ENCODE measurements at regions not wholly inside any gene's neighbourhood (a gene's known extent, or its start where the extent isn't known, plus 50 kb on each side); places are given as distances from the start of the nearest gene placed in this dataset.

DNA sequence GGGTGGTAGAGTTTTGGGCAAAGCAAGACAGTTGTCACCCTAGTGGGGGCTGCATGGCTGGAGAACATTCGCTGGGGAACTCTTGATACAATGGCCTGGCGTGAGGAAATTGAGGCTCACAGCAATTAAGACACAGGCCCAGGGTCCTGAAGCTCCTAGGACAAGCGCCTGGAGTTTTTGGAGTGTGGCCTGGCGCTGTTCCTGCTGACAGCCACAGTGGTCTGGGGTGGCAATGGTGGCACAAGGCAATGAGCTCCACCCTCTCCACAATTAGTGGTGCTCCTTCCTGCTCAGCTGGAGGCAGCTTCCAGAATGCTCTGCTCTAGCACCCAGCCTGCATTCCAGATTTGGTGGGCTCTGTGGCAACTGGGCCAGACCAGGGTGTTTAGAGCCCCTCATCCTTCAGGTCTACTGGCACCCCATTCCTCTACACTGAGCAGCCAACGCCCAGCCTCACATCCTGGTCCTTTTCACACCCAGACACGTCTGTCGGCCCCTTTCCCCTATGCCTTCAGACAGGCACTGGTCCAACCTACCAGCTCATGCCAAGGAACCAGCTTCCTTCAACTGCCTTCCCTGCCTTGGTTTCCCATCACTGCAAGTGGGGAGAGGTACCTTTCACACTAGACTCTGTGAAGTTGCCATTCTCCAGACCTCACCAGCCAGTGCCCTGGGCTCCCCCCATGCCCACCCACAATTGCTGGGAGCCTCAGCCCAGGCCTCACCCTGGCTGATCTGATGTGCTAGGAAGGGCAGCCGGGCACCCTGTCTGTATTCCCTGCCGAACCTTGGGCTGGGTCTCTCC, 138.1 kb upstream of the COL5A1 start:
- Histone ChIP-seq H3K27me3 (ENCODE audit: insufficient read depth, poor library complexity, severe bottlenecking) (peaks cover 2% of the 10 kb centered on the region), H3K27ac (replicated peaks) (no peak overlapping the region), H3K4me3 (replicated peaks; ENCODE audit: insufficient read depth, low read length) (no peak overlapping the region)
- DNase-seq (ENCODE audit: low read depth in 1 of 2, low spot score in 1 of 2) = no peak
- TF ChIP-seq SPI1 (IDR thresholded peaks at IDR 0.05; ENCODE audit: borderline replicate concordance, low read depth) (no peak), POLR2AphosphoS5 (IDR thresholded peaks at IDR 0.05; ENCODE audit: low read depth) (no peak), GABPA (IDR thresholded peaks at IDR 0.05; ENCODE audit: low read depth) (no peak)
- TF ChIP-seq, protein P1, sequence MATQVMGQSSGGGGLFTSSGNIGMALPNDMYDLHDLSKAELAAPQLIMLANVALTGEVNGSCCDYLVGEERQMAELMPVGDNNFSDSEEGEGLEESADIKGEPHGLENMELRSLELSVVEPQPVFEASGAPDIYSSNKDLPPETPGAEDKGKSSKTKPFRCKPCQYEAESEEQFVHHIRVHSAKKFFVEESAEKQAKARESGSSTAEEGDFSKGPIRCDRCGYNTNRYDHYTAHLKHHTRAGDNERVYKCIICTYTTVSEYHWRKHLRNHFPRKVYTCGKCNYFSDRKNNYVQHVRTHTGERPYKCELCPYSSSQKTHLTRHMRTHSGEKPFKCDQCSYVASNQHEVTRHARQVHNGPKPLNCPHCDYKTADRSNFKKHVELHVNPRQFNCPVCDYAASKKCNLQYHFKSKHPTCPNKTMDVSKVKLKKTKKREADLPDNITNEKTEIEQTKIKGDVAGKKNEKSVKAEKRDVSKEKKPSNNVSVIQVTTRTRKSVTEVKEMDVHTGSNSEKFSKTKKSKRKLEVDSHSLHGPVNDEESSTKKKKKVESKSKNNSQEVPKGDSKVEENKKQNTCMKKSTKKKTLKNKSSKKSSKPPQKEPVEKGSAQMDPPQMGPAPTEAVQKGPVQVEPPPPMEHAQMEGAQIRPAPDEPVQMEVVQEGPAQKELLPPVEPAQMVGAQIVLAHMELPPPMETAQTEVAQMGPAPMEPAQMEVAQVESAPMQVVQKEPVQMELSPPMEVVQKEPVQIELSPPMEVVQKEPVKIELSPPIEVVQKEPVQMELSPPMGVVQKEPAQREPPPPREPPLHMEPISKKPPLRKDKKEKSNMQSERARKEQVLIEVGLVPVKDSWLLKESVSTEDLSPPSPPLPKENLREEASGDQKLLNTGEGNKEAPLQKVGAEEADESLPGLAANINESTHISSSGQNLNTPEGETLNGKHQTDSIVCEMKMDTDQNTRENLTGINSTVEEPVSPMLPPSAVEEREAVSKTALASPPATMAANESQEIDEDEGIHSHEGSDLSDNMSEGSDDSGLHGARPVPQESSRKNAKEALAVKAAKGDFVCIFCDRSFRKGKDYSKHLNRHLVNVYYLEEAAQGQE (IDR thresholded peaks at IDR 0.05; ENCODE audit: insufficient replicate concordance, low read depth) = no peak
- TF ChIP-seq, protein P2, sequence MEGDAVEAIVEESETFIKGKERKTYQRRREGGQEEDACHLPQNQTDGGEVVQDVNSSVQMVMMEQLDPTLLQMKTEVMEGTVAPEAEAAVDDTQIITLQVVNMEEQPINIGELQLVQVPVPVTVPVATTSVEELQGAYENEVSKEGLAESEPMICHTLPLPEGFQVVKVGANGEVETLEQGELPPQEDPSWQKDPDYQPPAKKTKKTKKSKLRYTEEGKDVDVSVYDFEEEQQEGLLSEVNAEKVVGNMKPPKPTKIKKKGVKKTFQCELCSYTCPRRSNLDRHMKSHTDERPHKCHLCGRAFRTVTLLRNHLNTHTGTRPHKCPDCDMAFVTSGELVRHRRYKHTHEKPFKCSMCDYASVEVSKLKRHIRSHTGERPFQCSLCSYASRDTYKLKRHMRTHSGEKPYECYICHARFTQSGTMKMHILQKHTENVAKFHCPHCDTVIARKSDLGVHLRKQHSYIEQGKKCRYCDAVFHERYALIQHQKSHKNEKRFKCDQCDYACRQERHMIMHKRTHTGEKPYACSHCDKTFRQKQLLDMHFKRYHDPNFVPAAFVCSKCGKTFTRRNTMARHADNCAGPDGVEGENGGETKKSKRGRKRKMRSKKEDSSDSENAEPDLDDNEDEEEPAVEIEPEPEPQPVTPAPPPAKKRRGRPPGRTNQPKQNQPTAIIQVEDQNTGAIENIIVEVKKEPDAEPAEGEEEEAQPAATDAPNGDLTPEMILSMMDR (IDR thresholded peaks at IDR 0.05; ENCODE audit: insufficient read depth, low read length) = no peak

DNA sequence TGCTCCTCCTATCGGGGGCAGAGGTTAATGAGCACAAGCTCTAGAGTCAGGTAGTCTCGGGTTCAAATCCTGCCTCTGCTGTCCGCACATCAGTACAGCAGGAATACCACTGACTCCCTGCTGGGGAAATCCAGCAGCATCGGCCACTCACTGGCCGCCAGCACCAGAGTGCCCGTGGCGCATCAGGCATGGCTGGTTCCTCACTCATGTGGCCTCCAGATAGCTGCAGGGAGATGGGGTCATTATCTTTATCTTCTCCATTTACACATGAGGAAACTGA, 137.6 kb upstream of the COL5A1 start:
- no peak for TF ChIP-seq SPI1 (IDR thresholded peaks at IDR 0.05; ENCODE audit: borderline replicate concordance, low read depth)
- no peak for TF ChIP-seq POLR2AphosphoS5 (IDR thresholded peaks at IDR 0.05; ENCODE audit: low read depth)
- TF ChIP-seq, protein P1 (IDR thresholded peaks at IDR 0.05; ENCODE audit: insufficient replicate concordance, low read depth) = no peak
- no peak for TF ChIP-seq GABPA (IDR thresholded peaks at IDR 0.05; ENCODE audit: low read depth)
- TF ChIP-seq, protein P2 (IDR thresholded peaks at IDR 0.05; ENCODE audit: insufficient read depth, low read length) = no peak
- H3K27ac ChIP-seq (replicated peaks) = no peak overlapping the region
- H3K4me3 ChIP-seq (replicated peaks; ENCODE audit: insufficient read depth, low read length) = no peak overlapping the region
- peaks cover 2% of the 10 kb centered on the region for H3K27me3 ChIP-seq (ENCODE audit: insufficient read depth, poor library complexity, severe bottlenecking)
- DNase-seq (ENCODE audit: low read depth in 1 of 2, low spot score in 1 of 2) = no peak

DNA sequence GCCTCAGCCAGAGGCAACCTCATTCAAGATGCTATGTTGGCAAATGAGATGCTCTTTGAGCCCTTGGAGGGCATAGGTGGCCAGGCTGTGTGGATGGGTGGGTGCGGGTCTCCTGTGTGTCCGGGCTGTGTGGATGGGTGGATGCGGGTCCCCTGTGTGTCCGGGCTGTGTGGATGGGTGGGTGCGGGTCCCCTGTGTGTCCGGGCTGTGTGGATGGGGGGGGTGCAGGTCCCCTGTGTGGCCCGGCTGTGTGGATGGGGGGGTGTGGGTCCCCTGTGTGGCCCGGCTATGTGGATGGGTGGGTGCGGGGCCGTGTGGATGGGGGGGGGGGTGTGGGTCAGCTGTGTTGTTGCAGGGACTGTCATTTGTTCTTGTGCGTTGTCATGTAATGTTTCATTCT, 136.6 kb upstream of the COL5A1 start:
- TF ChIP-seq POLR2AphosphoS5 (IDR thresholded peaks at IDR 0.05; ENCODE audit: low read depth) = no peak
- DNase-seq (ENCODE audit: low read depth in 1 of 2, low spot score in 1 of 2) = no peak

DNA sequence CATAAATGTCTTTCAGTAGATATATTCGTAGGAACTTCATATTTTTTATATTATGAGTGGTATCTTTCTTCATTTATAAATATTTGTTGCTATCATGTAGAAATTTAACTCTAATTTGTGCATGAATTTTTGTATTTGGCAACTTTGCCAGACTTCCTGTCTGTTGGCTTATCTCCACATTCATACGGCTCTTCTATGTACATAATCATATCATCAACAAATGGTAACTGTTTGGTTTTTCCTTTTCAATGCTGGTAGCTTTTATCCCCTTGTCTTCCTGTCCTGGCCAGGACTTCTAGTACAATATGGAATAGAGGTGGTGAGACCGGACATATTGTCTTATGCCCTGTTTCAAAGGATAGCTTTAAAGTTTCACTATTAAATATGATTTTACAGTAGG, 132.3 kb upstream of the COL5A1 start:
- no peak for DNase-seq (ENCODE audit: low read depth in 1 of 2, low spot score in 1 of 2)
- TF ChIP-seq SPI1 (IDR thresholded peaks at IDR 0.05; ENCODE audit: borderline replicate concordance, low read depth) = no peak
- TF ChIP-seq, protein P2 (IDR thresholded peaks at IDR 0.05; ENCODE audit: insufficient read depth, low read length) = no peak
- TF ChIP-seq POLR2AphosphoS5 (IDR thresholded peaks at IDR 0.05; ENCODE audit: low read depth) = no peak
- Histone ChIP-seq H3K27me3 (ENCODE audit: insufficient read depth, poor library complexity, severe bottlenecking) (peaks cover 5% of the 10 kb centered on the region), H3K27ac (replicated peaks) (no peak overlapping the region), H3K4me3 (replicated peaks; ENCODE audit: insufficient read depth, low read length) (no peak overlapping the region)

More for the DNA sequence above, 136.6 kb upstream of the COL5A1 start:
- Histone ChIP-seq H3K27ac (replicated peaks) (no peak overlapping the region), H3K27me3 (ENCODE audit: insufficient read depth, poor library complexity, severe bottlenecking) (peaks cover 5% of the 10 kb centered on the region), H3K4me3 (replicated peaks; ENCODE audit: insufficient read depth, low read length) (no peak overlapping the region)

Data from HL-60 (cell line).